Endothelial cell of umbilical vein (primary cell): ENCODE measurements at regions not wholly inside any gene's neighbourhood (a gene's known extent, or its start where the extent isn't known, plus 50 kb on each side); places are given as distances from the start of the nearest gene placed in this dataset.
"Not testable (repeated sequence)": the region's sequence is repeated elsewhere in the genome, so short reads cannot be mapped to it uniquely, and the experiment has no call there.

Experiments used
- BruUV-seq: library from RNA; stranded (reverse); fragments of 400-500 nt; replicated peaks from 2 replicates; lab custom pipeline; 2021; lab: Mats Ljungman, UMichigan
- CTCF ChIA-PET: fragments of 300-600, 350-600 bp; sonication (Branson Sonifier 250); formaldehyde crosslinking; loops from one replicate; lab custom pipeline; 2021; ENCODE audit warnings: antibody characterized with exemption, inconsistent platforms; lab: Charles Lee
- POLR2A ChIA-PET: fragments of 300-600, 350-600 bp; sonication (Branson Sonifier 250); formaldehyde crosslinking; loops from one replicate; lab custom pipeline; 2021; ENCODE audit warnings: antibody characterized with exemption, inconsistent platforms; lab: Charles Lee
- DNase-seq: peaks from one replicate; pipeline ENCODE4 v3.0.0-alpha.2; 2011; ENCODE audit warnings: low read depth, low spot score
- FAIRE-seq: peaks from 2 replicates; lab custom pipeline; 2011; peaks lifted over from hg19 to GRCh38; lab: Jason Lieb, UNC
- H2AFZ ChIP-seq: 2 replicates; pipeline ENCODE4 v1.6.0; 2012; ENCODE audit warnings: low read depth, low read length, control low read depth, inconsistent platforms
- H3K27ac ChIP-seq: 2 replicates; pipeline ENCODE4 v1.5.1; 2011; ENCODE audit warnings: low read depth, mild to moderate bottlenecking, control low read depth, low read length, moderate library complexity; ENCODE audit not compliant: insufficient read depth
- H3K27me3 ChIP-seq, 2 experiments: 2 replicates each; pipeline versions ENCODE4 v1.6.0 to v1.6.1; 2011; ENCODE audit warnings: low read length in 2 of 2, mixed read lengths in 1 of 2; ENCODE audit not compliant: control insufficient read depth in 2 of 2, insufficient read depth in 2 of 2
- H3K36me3 ChIP-seq, 2 experiments: 2 replicates in 1 of 2; 3 replicates in 1 of 2; pipeline ENCODE4 v1.5.1; 2011; ENCODE audit warnings: low read length in 2 of 2, mild to moderate bottlenecking in 1 of 2, moderate library complexity in 1 of 2; ENCODE audit not compliant: control insufficient read depth in 2 of 2, insufficient read depth in 2 of 2; ENCODE audit errors: extremely low read depth in 1 of 2
- H3K4me1 ChIP-seq: 3 replicates; pipeline ENCODE4 v1.5.1; 2011; ENCODE audit warnings: mild to moderate bottlenecking, low read length; ENCODE audit not compliant: control insufficient read depth, insufficient read depth; ENCODE audit errors: extremely low read depth
- H3K4me2 ChIP-seq: 2 replicates; pipeline ENCODE4 v1.6.1; 2011; ENCODE audit warnings: low read length, control low read depth, mixed read lengths; ENCODE audit not compliant: insufficient read depth
- H3K4me3 ChIP-seq, 3 experiments: fragments of 200-600 bp in 1 of 3; sonication (generic), shearing (Covaris generic) in 1 of 3; replicated peaks in 1 of 3; 2 replicates each; pipeline ENCODE4 v1.5.1; 2011 to 2016; ENCODE audit warnings: control low read depth in 3 of 3, low read length in 3 of 3, mild to moderate bottlenecking in 2 of 3, inconsistent platforms in 1 of 3, low read depth in 1 of 3, moderate library complexity in 1 of 3; ENCODE audit not compliant: insufficient read depth in 1 of 3
- H3K79me2 ChIP-seq: 2 replicates; pipeline ENCODE4 v1.6.0; 2012; ENCODE audit warnings: low read length, inconsistent platforms; ENCODE audit not compliant: control insufficient read depth, insufficient read depth
- H3K9ac ChIP-seq: replicated peaks from 2 replicates; pipeline ENCODE3; 2011; ENCODE audit warnings: low read length, control low read depth; ENCODE audit not compliant: insufficient read depth; ENCODE audit errors: extremely low read depth
- H3K9me1 ChIP-seq: replicated peaks from 3 replicates; pipeline ENCODE4 v1.6.0; 2011; ENCODE audit warnings: mild to moderate bottlenecking, low read length; ENCODE audit not compliant: control insufficient read depth, insufficient read depth; ENCODE audit errors: extremely low read depth
- H3K9me3 ChIP-seq: replicated peaks from 2 replicates; pipeline ENCODE4 v1.5.1; 2012; ENCODE audit warnings: low read length, inconsistent platforms; ENCODE audit not compliant: control insufficient read depth, insufficient read depth
- H4K20me1 ChIP-seq: replicated peaks from 2 replicates; pipeline ENCODE3; 2011; ENCODE audit warnings: mild to moderate bottlenecking, low read length; ENCODE audit not compliant: control insufficient read depth, insufficient read depth; ENCODE audit errors: extremely low read depth
- EZH2 ChIP-seq: IDR thresholded peaks from 2 replicates; pipeline ENCODE4 v1.6.1; 2012; ENCODE audit warnings: borderline replicate concordance, low read depth, mild to moderate bottlenecking, moderate library complexity, low read length, inconsistent platforms; ENCODE audit not compliant: severe bottlenecking
- FOS ChIP-seq: IDR thresholded peaks from 2 replicates; pipeline ENCODE4 v1.6.1; 2011; ENCODE audit warnings: mild to moderate bottlenecking, low read length, moderate library complexity, borderline replicate concordance; ENCODE audit not compliant: insufficient read depth
- GATA2 ChIP-seq: IDR thresholded peaks from 2 replicates; pipeline ENCODE4 v1.7.0; 2011; ENCODE audit warnings: low read depth, mild to moderate bottlenecking, moderate library complexity, mixed read lengths, low read length; ENCODE audit not compliant: insufficient read length, insufficient read depth
- JUN ChIP-seq: IDR thresholded peaks from 2 replicates; pipeline ENCODE4 v1.6.1; 2011; ENCODE audit warnings: borderline replicate concordance, low read depth; ENCODE audit not compliant: insufficient read length, insufficient read depth
- POLR2A ChIP-seq: IDR thresholded peaks from 2 replicates; pipeline ENCODE4 v1.6.1; 2012; ENCODE audit warnings: low read depth, mild to moderate bottlenecking, control low read depth, low read length
- dilution Hi-C: fragments of 300-500 bp; cut with MboI; formaldehyde crosslinking; loops from one replicate; pipeline ENCODE4 v1.15.0; 2019; ENCODE audit warnings: low sequenced_read_pairs; ENCODE audit not compliant: extremely low pct_ligation_motif_present
- intact Hi-C: fragments of 100-400 bp; cut with micrococcal nuclease; formaldehyde crosslinking; loops from one replicate; pipeline ENCODE4 v1.10.0; 2022

DNA sequence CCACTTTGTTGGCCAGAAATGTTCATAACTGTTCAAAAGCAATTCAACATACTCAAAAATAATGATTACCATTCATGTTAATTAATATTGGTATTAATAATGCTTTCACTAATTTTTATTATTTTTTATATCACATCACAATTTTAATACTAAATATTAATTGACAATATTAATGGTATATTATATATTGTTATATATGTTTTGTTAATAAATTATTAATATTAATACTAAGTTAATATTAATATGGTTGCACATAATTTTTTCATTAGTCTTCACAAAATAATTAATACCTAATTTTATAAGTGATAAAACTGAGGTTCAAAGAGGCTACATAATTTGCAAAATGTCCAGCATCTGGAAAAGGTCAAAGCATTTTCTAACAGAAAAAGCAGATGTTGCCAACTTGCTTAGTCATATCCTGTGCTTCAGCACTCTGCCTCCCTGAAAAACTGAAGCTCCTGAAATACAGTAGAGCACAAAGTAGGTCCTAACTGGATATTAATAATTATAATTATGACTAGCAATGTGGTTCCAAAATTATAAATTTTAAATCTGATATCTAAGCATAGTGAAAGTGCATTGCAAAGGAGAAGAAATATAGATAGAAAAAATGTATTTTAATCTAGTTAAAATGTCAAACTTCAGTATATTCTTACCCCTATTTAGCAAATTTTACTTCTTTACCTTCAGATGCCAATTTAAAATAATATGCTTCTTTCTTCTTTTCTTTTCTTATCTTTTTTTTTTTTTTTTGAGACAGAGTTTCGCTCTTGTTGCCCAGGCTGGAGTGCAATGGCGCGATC, 123.2 kb upstream of the TNFSF4 start:
- BruUV-seq = no TSS peak
- no peaks in the 10 kb centered on the region for H3K27me3 ChIP-seq
- peak; percentile 66 for TF ChIP-seq FOS
- TF ChIP-seq POLR2A = no peak
- peak; percentile 67 for TF ChIP-seq JUN
- TF ChIP-seq EZH2 = no peak
- no peaks in the 10 kb centered on the region for H3K9me3 ChIP-seq
- no peak overlapping the region for H3K4me3 ChIP-seq
- ChIA-PET POLR2A (no interaction called here), CTCF (interaction anchor here (0.6 to 1.7 kb wide), 4 partner anchors 11 to 588 kb away, joined by 3 to 5 read pairs (median 4); no protein-coding TSS in a partner anchor)
- H2AFZ ChIP-seq = no peak overlapping the region
- H3K36me3 ChIP-seq = no peaks in the 10 kb centered on the region
- no peaks in the 10 kb centered on the region for H4K20me1 ChIP-seq
- dilution Hi-C loops (no loop called here), intact Hi-C loops (no loop called here)
- no peak overlapping the region for H3K9ac ChIP-seq
- DNase-seq (peak; percentile 59), FAIRE-seq (no peak)
- no peak overlapping the region for H3K27ac ChIP-seq
- no peaks in the 10 kb centered on the region for H3K79me2 ChIP-seq
- H3K4me1 ChIP-seq = peaks cover 15% of the 10 kb centered on the region
- H3K9me1 ChIP-seq = no peaks in the 10 kb centered on the region
- peak overlapping the region; percentile 42 for H3K4me2 ChIP-seq

DNA sequence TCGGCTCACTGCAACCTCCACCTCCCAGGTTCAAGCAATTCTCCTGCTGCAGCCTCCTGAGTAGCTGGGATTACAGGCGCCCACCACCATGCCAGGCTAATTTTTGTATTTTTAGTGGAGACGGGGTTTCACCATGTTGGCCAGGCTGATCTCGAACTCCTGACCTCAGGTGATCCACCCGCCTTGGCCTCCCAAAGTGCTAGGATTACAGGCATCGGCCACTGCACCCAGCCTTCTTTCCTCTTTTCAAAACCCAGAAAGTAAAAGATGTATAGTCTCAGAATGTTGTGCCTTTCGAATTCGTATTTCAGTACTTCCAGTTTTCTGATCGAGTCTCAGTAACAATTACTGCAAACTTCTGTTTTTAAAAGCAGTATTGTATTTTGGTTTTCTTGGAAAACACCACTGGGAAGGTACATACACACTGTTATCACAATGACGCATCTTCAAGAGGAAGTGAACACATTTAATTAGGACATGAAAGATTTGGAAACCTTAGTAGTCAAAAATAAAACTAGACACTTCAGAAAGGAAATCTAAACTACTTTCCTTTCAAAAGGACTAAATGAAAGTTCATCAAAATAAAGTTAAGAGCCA, 123.9 kb upstream of the TNFSF4 start:
- dilution Hi-C loops, H3K27me3 ChIP-seq, H3K4me3 ChIP-seq, H3K9me3 ChIP-seq, H3K79me2 ChIP-seq, POLR2A ChIA-PET, H3K36me3 ChIP-seq, intact Hi-C loops, FAIRE-seq, H4K20me1 ChIP-seq, H3K9ac ChIP-seq, H3K9me1 ChIP-seq, BruUV-seq: not testable (repeated sequence)
- DNase-seq = peak; percentile 21
- H3K27ac ChIP-seq = peak overlapping the region; percentile 51
- CTCF ChIA-PET = interaction anchor here (0.6 to 1.7 kb wide), 4 partner anchors 10 to 589 kb away, joined by 3 to 5 read pairs (median 4); no protein-coding TSS in a partner anchor
- peak overlapping the region; percentile 84 for H3K4me2 ChIP-seq
- H2AFZ ChIP-seq = peak overlapping the region; percentile 11
- TF ChIP-seq FOS = peak; percentile 33
- peak; percentile 50 for TF ChIP-seq GATA2
- peaks cover 15% of the 10 kb centered on the region for H3K4me1 ChIP-seq
